ENCODE measurements at regions not wholly inside any gene's neighbourhood (a gene's known extent, or its start where the extent isn't known, plus 50 kb on each side); places are given as distances from the start of the nearest gene placed in this dataset.
A peak's percentile ranks its signal among the peaks of the same experiment; 100 is the strongest.

- DNase-seq (ENCODE audit: low spot score) = peak; percentile 15
Observed at GRCh38 chr9:86764221-86764624, 183.1 kb downstream of the GAS1 start.

DNA sequence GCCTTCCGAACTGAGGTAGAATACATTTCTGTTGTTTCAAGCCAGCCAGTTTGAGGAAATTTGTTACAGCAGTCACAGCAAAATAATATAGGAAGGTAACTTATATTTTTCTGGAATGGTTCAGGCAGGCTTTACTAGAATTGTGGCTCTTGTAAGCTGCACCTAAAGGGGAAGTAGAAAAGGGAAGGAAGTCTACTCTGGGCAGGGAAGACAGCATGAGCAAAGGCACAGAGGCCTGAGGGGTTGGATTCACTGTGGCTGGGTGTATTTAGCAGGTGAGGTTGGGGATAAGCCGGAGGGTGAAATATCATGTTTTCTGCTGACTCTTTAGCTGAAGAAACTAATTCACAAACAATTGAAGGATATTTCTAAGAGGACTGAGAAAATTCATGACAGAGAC is 183.5 kb downstream of the GAS1 start:
- DNase-seq (ENCODE audit: low spot score) = peak; percentile 26

DNA sequence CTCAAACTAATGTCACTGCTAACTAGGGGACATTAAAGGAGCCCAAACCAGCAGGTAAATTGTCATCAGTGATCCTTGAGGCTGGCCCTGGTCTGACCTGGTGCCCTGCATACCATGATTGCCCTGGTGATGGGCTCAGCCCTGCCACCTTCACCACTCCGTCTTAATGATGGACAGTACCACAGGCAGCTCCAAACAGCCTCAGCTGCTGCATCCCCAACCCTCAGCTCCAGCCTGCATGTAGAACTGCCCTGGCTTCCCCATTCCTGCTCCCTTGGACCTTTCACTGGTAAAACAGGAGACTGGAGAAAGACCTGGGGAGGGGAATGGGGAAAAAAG is 190.0 kb downstream of the GAS1 start:
- DNase-seq (ENCODE audit: low spot score) = no peak

DNA sequence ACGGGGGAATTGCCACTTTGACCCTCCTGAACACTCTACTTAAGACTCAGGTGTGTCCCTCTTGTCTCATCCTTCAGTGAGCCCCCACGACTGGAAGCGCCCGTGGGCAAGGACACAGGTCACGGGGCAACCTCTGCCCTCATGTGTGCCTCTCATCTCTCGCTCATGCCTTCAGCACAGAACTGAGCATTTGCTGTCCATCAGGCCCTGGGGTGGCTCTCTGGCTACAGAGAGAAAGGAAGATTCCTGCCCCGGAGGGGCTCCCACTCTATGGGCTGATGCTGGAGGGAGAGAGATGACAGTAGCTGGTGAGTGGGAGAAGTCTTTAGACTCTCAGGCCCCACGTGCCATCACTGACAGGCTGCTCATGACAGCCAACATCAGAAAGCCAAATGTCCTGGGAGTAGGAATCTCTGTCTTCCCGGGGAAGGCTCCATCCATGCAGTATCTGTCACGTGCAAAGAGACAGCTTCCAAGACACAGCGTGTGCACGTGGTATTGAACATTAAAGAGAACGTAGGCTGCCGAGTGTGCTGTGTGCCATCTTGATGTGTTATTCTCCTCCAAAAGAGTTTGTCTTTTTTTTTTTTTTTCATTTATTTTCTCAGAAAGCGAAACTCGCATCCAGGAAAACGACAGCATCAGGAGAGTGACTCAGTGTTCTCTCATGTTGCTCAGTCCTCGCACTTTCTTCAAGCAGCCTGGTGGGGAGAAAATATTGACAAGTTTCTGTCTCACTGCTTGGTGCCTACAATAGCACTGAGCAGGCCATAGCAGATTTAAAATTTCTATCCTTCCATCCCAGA is 190.5 kb downstream of the GAS1 start:
- no peak for DNase-seq (ENCODE audit: low spot score)

DNA sequence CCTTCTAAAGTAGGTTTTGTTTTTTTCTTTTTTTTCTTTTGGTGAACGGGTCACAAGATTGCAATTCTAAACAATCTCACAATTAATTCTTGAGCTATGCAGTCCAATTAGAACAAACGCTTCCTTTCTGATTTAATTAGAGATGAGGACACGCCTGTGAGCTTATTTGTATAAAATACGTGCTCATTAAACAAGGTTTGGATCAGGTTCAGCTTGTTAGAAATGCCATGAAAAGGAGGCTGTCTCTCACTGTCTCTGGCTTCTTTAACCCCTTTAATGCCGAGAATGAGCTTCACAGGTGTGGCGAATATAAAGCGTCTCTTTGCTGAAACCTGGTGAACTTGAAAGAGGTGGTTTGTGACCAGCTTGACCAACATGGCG is 191.8 kb downstream of the GAS1 start:
- DNase-seq (ENCODE audit: low spot score) = no peak

DNA sequence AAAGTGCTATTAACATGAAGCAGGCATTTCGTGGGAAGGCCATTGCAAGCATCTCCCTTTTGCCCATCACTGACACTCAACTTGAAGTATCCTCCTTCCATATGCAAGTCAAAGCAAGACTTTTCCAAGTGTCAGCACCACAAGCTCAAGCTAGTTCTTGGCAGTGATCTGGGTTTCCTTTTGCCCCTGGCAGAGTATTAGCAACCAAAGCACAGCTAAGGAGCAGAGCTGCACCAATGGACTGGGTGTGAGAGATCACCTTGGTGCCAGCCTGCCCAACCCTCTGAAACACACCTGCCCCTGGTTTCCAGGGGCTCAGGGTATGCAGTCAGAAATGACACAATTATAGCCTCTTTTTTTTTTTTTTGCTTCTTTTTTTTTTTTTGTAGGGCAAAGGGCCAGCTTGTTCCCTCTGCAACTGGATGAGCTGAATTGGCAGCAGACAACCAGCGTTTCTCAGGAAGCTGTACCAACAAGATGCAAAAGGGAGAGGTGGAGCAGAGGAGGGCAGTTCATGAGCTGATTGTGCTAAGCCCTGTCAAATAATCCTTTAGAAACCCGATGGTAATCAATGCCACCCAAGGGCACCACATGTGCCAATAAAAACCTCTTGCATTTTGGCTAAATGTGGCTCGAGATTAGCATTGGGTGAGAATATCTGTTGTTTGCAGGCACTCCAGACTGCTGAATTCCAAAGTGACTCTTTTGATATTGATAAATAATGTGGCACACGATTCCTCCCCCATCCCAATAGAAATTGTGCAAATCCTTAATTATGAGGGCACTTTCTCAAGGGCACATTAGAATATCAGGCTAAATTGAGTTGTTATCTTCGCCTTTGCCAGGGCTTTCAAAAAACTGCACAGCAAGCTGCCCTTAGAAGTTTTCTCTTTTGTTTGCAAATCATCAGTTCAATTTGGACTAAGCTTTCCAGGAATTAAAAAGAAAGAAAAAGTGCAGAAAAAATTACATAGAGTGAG is 192.4 kb downstream of the GAS1 start:
- DNase-seq (ENCODE audit: low spot score) = no peak

- no peak for DNase-seq (ENCODE audit: low spot score)
Observed at GRCh38 chr9:86753836-86754235, 193.5 kb downstream of the GAS1 start.

GRCh38 chr9:86752733-86753132 is 194.6 kb downstream of the GAS1 start:
- DNase-seq (ENCODE audit: low spot score) = no peak

DNA sequence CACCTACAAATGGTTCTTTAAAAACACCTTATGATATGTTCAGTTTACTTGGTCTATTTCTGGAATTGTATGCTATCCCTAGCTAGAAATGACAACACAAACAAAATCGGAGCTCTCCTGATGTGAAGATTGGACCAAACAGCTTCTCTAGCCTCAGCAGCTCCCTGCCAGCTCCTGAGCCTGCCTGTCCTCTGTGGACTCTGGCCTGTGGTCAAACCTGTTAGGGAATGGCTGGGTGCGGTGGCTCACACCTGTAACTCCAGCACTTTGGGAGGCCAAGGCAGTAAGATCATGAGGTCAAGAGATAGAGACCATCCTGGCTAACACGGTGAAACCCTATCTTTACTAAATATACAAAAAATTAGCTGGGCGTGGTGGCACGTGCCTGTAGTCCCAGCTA is 195.3 kb downstream of the GAS1 start:
- DNase-seq (ENCODE audit: low spot score) = no peak

DNA sequence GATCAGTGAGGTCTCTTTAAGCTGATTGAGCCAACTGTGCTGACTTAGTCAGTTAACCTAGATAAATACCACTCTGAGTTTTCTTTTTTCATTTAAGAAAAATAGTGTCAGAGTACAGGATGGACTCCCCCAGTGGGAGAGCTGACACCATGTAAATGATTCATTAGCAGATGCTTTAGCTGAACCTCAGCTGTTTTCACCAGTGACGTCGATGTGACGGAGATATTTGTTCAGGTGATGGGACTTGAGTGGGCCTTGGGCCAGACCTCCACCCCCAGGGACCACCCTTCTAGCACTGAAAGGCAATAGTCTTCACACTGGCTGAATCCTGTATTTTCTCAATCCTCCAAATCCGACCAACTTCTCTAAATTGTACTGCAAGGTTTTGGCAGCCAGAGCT is 196.1 kb downstream of the GAS1 start:
- no peak for DNase-seq (ENCODE audit: low spot score)

DNA sequence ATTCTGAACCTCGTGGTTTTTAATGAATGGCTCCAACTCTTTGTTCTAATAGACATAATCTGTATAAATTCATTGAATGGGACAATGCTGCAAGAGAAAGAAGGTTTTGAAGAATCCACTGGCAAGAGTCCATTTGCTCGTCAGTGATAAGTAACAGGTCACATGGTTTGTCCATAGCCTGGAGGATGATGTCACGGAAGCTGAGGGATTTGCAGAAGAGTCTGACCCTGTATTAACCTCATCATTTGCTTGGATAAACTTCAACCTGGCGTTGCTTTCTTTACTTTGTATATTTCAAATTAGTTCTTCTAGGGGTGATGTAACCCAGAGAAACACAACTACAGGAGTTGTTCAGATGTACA is 197.4 kb downstream of the GAS1 start:
- DNase-seq (ENCODE audit: low spot score) = peak; percentile 47

GRCh38 chr9:86749161-86749893 is 198.0 kb downstream of the GAS1 start:
- no peak for DNase-seq (ENCODE audit: low spot score)

GRCh38 chr9:86747711-86748110 is 199.6 kb downstream of the GAS1 start:
- no peak for DNase-seq (ENCODE audit: low spot score)

GRCh38 chr9:86741311-86742208 is 205.7 kb downstream of the GAS1 start:
- DNase-seq (ENCODE audit: low spot score) = no peak

DNA sequence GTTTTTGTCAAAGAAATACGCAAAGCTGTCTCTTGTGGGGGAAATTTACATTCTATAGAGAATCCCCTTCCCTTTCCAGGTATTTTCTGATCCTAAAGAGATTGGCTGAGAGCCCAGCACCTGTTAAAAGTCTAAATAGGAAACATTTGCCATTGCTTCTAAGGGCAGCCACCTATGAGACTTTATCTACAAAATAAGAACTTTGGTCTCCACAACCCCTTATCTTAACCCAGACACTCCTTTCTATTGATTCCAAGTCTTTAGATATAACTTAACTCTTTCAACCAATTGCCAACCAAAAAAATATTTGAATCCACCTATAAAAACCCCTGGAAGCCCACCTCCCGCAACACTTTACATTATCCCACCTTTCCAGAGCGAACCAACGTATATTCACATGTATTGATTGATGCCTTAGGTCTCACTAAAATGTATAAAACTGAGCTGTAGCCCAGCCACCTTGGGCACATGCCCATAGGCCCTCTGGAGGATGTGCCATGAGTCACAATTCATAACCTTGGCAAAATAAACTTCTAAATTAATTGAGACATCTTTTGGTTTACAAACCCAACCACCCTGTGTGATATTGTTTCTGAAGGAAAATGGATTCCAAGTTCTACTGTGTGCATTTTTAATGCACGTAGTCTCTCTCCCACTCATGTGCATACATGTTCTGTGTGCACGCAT is 211.4 kb downstream of the GAS1 start:
- DNase-seq (ENCODE audit: low spot score) = no peak

GRCh38 chr9:86734771-86735170 is 212.5 kb downstream of the GAS1 start:
- DNase-seq (ENCODE audit: low spot score) = no peak

DNA sequence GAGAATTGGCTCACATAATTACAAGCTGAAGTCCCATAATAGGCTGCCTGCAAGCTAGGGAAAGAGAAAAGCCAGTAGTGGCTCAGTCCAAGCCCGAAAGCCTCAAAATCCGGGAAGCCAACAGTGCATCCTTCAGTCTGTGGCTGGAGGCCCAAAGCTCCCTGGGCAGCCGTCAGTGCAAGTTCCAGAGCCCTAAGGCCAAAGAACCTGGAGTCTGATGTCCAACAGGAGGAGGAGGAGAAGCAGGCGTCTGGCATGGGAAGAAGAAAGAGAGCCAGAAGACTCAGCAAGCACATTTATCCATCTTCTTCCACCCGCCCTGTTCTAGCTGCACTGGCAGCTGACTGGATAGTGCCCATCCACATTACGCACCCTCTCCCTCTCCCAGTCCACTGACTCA is 213.4 kb downstream of the GAS1 start:
- no peak for DNase-seq (ENCODE audit: low spot score)

GRCh38 chr9:86732514-86733171 is 214.7 kb downstream of the GAS1 start:
- DNase-seq (ENCODE audit: low spot score) = no peak

DNA sequence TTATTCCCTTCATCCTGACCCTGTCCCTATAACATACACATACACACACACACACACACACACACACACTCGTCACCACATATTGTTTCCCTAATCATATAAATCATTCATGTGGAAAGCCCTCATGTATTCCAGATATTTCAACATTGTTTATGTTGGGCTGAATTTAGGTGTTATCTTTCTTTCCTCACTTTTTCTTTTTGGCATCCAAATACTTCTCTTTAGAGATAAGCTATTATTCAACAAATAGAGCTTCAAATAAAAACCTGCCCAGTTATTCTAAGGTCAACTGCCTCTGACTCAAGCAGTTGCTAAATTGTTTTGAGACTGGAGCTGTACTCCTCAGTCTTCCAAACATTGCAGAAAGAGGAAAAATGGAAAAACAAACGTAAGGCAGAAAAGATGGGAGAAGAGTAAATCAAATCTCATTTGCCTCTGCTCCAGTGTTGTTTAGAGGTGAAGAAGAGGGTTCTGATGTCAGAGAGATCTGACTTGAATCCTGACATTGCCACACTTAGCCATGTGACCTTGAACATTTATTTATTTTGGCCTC is 215.7 kb downstream of the GAS1 start:
- no peak for DNase-seq (ENCODE audit: low spot score)
